ENCODE measurements at regions not wholly inside any gene's neighbourhood (a gene's known extent, or its start where the extent isn't known, plus 50 kb on each side); places are given as distances from the start of the nearest gene placed in this dataset.

DNA sequence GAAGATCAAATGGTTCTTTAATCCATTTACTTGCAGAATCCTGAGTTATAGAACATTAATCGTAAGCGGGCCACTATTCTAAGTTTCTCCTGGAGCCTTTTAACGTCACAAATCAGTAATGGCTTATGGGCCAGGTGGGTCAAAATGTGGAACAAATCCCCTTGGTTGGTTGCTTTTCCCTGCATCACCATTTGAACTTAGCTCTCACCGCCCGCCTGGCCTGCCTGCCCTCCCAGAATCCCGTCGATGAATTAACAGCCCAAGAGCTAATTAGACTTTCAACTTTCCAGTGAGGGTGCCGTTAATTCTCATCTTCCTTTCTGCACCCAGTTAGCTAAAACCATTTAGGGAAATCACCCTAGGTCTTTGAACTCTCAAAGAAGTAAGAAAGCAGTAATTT lies 205.5 kb downstream of the RNF152 start:
- TF ChIP-seq CTCF (IDR thresholded peaks at IDR 0.05; ENCODE audit: insufficient read depth, low read depth, low read length): no peak
- no peak for TF ChIP-seq EZH2 (IDR thresholded peaks at IDR 0.05; ENCODE audit: insufficient read depth, low read length)
